ENCODE measurements at regions not wholly inside any gene's neighbourhood (a gene's known extent, or its start where the extent isn't known, plus 50 kb on each side); places are given as distances from the start of the nearest gene placed in this dataset.
"Not testable (repeated sequence)": the region's sequence is repeated elsewhere in the genome, so short reads cannot be mapped to it uniquely, and the experiment has no call there.

- Histone ChIP-seq H3K4me3 (ENCODE audit: low read depth, low read length) (no peak overlapping the region), H3K27me3 (ENCODE audit: control insufficient read depth, insufficient read depth, low read length) (no peaks in the 10 kb centered on the region), H3K27ac (ENCODE audit: low read depth, low read length) (no peak overlapping the region), H3K4me1 (ENCODE audit: control insufficient read depth, insufficient read depth, low read length) (no peaks in the 10 kb centered on the region), H3K36me3 (ENCODE audit: control insufficient read depth, insufficient read depth, low read length) (no peaks in the 10 kb centered on the region), H3K9me3 (ENCODE audit: control insufficient read depth, insufficient read depth, low read depth, low read length) (peaks cover 23% of the 10 kb centered on the region), H3K9ac (ENCODE audit: low read length) (no peak overlapping the region)
These were observed 122.7 kb upstream of the POGK start for GRCh38 chr1:166716620-166717019.

GRCh38 chr1:166721145-166721544, 118.1 kb upstream of the POGK start:
- no peak overlapping the region for H3K9ac ChIP-seq (ENCODE audit: low read length)
- H3K27ac ChIP-seq (ENCODE audit: low read depth, low read length) = no peak overlapping the region
- no peaks in the 10 kb centered on the region for H3K27me3 ChIP-seq (ENCODE audit: control insufficient read depth, insufficient read depth, low read length)
- H3K36me3 ChIP-seq (ENCODE audit: control insufficient read depth, insufficient read depth, low read length) = no peaks in the 10 kb centered on the region
- H3K9me3 ChIP-seq (ENCODE audit: control insufficient read depth, insufficient read depth, low read depth, low read length) = peaks cover 48% of the 10 kb centered on the region
- no peak overlapping the region for H3K4me3 ChIP-seq (ENCODE audit: low read depth, low read length)
- H3K4me1 ChIP-seq (ENCODE audit: control insufficient read depth, insufficient read depth, low read length) = no peaks in the 10 kb centered on the region

GRCh38 chr1:166730299-166730888, 108.9 kb upstream of the POGK start:
- Histone ChIP-seq H3K36me3 (ENCODE audit: control insufficient read depth, insufficient read depth, low read length) (no peaks in the 10 kb centered on the region), H3K4me3 (ENCODE audit: low read depth, low read length) (no peak overlapping the region), H3K4me1 (ENCODE audit: control insufficient read depth, insufficient read depth, low read length) (no peaks in the 10 kb centered on the region), H3K9me3 (ENCODE audit: control insufficient read depth, insufficient read depth, low read depth, low read length) (peaks cover 19% of the 10 kb centered on the region), H3K9ac (ENCODE audit: low read length) (no peak overlapping the region), H3K27ac (ENCODE audit: low read depth, low read length) (no peak overlapping the region), H3K27me3 (ENCODE audit: control insufficient read depth, insufficient read depth, low read length) (no peaks in the 10 kb centered on the region)

GRCh38 chr1:166738140-166738539, 101.1 kb upstream of the POGK start:
- Histone ChIP-seq H3K27me3 (ENCODE audit: control insufficient read depth, insufficient read depth, low read length) (no peaks in the 10 kb centered on the region), H3K36me3 (ENCODE audit: control insufficient read depth, insufficient read depth, low read length) (no peaks in the 10 kb centered on the region), H3K9ac (ENCODE audit: low read length) (no peak overlapping the region), H3K9me3 (ENCODE audit: control insufficient read depth, insufficient read depth, low read depth, low read length) (no peaks in the 10 kb centered on the region), H3K27ac (ENCODE audit: low read depth, low read length) (no peak overlapping the region), H3K4me1 (ENCODE audit: control insufficient read depth, insufficient read depth, low read length) (no peaks in the 10 kb centered on the region), H3K4me3 (ENCODE audit: low read depth, low read length) (no peak overlapping the region)

GRCh38 chr1:166738873-166739272, 100.4 kb upstream of the POGK start:
- H3K4me1 ChIP-seq (ENCODE audit: control insufficient read depth, insufficient read depth, low read length) = no peaks in the 10 kb centered on the region
- no peaks in the 10 kb centered on the region for H3K9me3 ChIP-seq (ENCODE audit: control insufficient read depth, insufficient read depth, low read depth, low read length)
- no peaks in the 10 kb centered on the region for H3K27me3 ChIP-seq (ENCODE audit: control insufficient read depth, insufficient read depth, low read length)
- no peak overlapping the region for H3K4me3 ChIP-seq (ENCODE audit: low read depth, low read length)
- no peak overlapping the region for H3K27ac ChIP-seq (ENCODE audit: low read depth, low read length)
- no peak overlapping the region for H3K9ac ChIP-seq (ENCODE audit: low read length)
- no peaks in the 10 kb centered on the region for H3K36me3 ChIP-seq (ENCODE audit: control insufficient read depth, insufficient read depth, low read length)

- Histone ChIP-seq H3K27ac (ENCODE audit: low read depth, low read length) (no peak overlapping the region), H3K36me3 (ENCODE audit: control insufficient read depth, insufficient read depth, low read length) (no peaks in the 10 kb centered on the region), H3K4me1 (ENCODE audit: control insufficient read depth, insufficient read depth, low read length) (no peaks in the 10 kb centered on the region), H3K27me3 (ENCODE audit: control insufficient read depth, insufficient read depth, low read length) (no peaks in the 10 kb centered on the region), H3K9me3 (ENCODE audit: control insufficient read depth, insufficient read depth, low read depth, low read length) (peaks cover 6% of the 10 kb centered on the region; the same call in 1 of the 2 replicates), H3K4me3 (ENCODE audit: low read depth, low read length) (no peak overlapping the region), H3K9ac (ENCODE audit: low read length) (no peak overlapping the region)
These were observed 98.5 kb upstream of the POGK start for GRCh38 chr1:166740668-166741276.

GRCh38 chr1:166763318-166763717, 76.0 kb upstream of the POGK start:
- H3K27ac ChIP-seq (ENCODE audit: low read depth, low read length) = no peak overlapping the region
- H3K9me3 ChIP-seq (ENCODE audit: control insufficient read depth, insufficient read depth, low read depth, low read length) = no peaks in the 10 kb centered on the region
- no peaks in the 10 kb centered on the region for H3K4me1 ChIP-seq (ENCODE audit: control insufficient read depth, insufficient read depth, low read length)
- no peaks in the 10 kb centered on the region for H3K27me3 ChIP-seq (ENCODE audit: control insufficient read depth, insufficient read depth, low read length)
- H3K4me3 ChIP-seq (ENCODE audit: low read depth, low read length) = no peak overlapping the region
- no peaks in the 10 kb centered on the region for H3K36me3 ChIP-seq (ENCODE audit: control insufficient read depth, insufficient read depth, low read length)
- H3K9ac ChIP-seq (ENCODE audit: low read length) = no peak overlapping the region

GRCh38 chr1:166766942-166767341, 72.3 kb upstream of the POGK start:
- Histone ChIP-seq H3K9me3 (ENCODE audit: control insufficient read depth, insufficient read depth, low read depth, low read length) (peaks cover 3% of the 10 kb centered on the region; the same call in 1 of the 2 replicates), H3K4me3 (ENCODE audit: low read depth, low read length) (no peak overlapping the region), H3K4me1 (ENCODE audit: control insufficient read depth, insufficient read depth, low read length) (no peaks in the 10 kb centered on the region), H3K27me3 (ENCODE audit: control insufficient read depth, insufficient read depth, low read length) (no peaks in the 10 kb centered on the region), H3K27ac (ENCODE audit: low read depth, low read length) (no peak overlapping the region), H3K9ac (ENCODE audit: low read length) (no peak overlapping the region), H3K36me3 (ENCODE audit: control insufficient read depth, insufficient read depth, low read length) (no peaks in the 10 kb centered on the region)

GRCh38 chr1:166784646-166785045, 54.6 kb upstream of the POGK start:
- H3K9me3 ChIP-seq (ENCODE audit: control insufficient read depth, insufficient read depth, low read depth, low read length); H3K27me3 ChIP-seq (ENCODE audit: control insufficient read depth, insufficient read depth, low read length); H3K27ac ChIP-seq (ENCODE audit: low read depth, low read length); H3K9ac ChIP-seq (ENCODE audit: low read length); H3K4me1 ChIP-seq (ENCODE audit: control insufficient read depth, insufficient read depth, low read length); H3K36me3 ChIP-seq (ENCODE audit: control insufficient read depth, insufficient read depth, low read length): not testable (repeated sequence)
- peak overlapping the region; percentile 41 for H3K4me3 ChIP-seq (ENCODE audit: low read depth, low read length)

GRCh38 chr1:166785987-166786386, 53.3 kb upstream of the POGK start:
- no peak overlapping the region for H3K9ac ChIP-seq (ENCODE audit: low read length)
- no peak overlapping the region for H3K4me3 ChIP-seq (ENCODE audit: low read depth, low read length)
- no peaks in the 10 kb centered on the region for H3K27me3 ChIP-seq (ENCODE audit: control insufficient read depth, insufficient read depth, low read length)
- H3K9me3 ChIP-seq (ENCODE audit: control insufficient read depth, insufficient read depth, low read depth, low read length) = no peaks in the 10 kb centered on the region
- no peaks in the 10 kb centered on the region for H3K36me3 ChIP-seq (ENCODE audit: control insufficient read depth, insufficient read depth, low read length)
- peaks cover 8% of the 10 kb centered on the region for H3K4me1 ChIP-seq (ENCODE audit: control insufficient read depth, insufficient read depth, low read length)
- H3K27ac ChIP-seq (ENCODE audit: low read depth, low read length) = no peak overlapping the region

- Histone ChIP-seq H3K9ac (ENCODE audit: low read length) (no peak overlapping the region), H3K9me3 (ENCODE audit: control insufficient read depth, insufficient read depth, low read depth, low read length) (no peaks in the 10 kb centered on the region), H3K27ac (ENCODE audit: low read depth, low read length) (no peak overlapping the region), H3K4me3 (ENCODE audit: low read depth, low read length) (no peak overlapping the region), H3K27me3 (ENCODE audit: control insufficient read depth, insufficient read depth, low read length) (no peaks in the 10 kb centered on the region), H3K36me3 (ENCODE audit: control insufficient read depth, insufficient read depth, low read length) (no peaks in the 10 kb centered on the region), H3K4me1 (ENCODE audit: control insufficient read depth, insufficient read depth, low read length) (peaks cover 8% of the 10 kb centered on the region)
These were observed 50.0 kb upstream of the POGK start for GRCh38 chr1:166789286-166789685.

Data from HUES6 (cell line).